ENCODE measurements at regions not wholly inside any gene's neighbourhood (a gene's known extent, or its start where the extent isn't known, plus 50 kb on each side); places are given as distances from the start of the nearest gene placed in this dataset.

DNA sequence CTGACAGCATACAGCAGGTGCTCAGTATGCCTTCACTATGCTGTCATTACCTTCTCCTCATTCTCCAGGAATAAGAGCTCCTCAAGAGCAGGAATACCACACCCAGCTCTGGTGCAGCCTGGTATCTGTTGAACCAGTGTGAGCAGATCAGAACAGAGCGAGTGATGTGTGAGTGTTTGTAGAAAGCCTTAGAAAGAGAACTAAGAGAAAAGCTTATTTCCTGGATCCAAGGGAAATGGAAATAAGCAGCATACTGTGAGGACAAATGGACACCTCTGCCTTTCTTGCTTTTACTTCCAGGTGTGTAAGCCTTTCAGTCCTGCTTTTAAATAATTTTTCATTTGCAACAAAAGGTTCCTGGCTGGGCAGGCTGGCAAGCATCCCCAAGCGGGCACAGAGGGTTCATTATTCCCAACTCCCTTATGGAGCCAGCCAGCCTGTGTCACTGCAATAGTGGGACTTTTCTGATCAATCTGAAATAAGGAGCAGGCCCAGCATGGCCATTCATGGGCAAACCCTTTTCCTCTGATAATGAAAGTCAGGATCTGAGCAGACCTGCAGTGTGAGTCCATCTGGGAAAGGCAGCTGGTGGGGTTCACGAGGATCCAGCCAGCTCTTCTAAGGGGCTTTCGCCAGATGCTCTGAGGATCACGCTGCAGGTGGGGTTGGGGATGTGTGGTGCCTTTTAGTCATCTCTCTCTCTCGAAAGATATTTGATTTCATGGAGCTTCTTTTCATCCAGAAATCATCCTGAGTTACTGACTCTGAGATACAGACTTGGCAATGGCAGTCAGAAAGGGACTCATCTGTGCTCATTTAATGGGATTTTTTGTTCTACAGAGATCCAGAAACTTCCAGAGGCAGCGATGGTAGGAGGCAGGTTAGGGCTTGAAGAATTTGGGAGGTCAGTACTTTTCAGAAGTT lies 594.9 kb upstream of the CFAP20DC start:
- peak; percentile 0 for DNase-seq

DNA sequence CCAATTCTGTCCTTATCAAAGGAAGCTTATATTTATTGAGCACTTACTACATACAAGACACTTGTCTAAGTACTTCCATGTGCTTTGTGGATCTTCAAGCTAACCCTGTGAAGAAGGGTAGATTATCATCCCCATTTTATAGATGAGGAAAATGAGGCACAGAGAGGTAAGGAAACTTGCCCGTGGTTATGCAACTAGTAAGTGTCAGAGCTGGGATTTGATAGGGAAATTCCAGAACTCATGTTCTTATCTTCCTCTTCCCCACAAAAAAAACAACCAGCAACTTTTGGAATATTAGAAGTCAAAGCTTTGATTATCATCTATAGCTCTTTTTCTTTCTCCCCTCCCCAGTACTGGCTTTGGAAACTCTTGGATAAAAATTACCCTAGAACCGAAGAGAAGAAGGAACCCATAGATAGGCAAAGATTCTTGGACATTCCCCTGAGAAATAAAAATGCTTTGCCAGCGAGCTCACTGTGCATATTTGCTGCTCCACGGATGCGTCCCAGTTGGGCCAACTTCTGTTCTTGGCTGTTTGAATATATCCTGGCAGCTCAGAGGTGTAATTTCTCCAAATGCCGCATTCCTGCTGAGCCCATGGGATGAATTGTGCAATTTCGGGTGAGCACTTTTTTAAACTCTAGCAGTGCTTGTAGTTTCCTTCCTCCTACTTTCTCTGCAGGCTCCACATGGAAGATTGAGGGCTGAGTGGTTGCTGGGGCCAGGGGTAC lies 591.5 kb upstream of the CFAP20DC start:
- no peak for DNase-seq

GRCh38 chr3:59632760-59633573 lies 583.1 kb upstream of the CFAP20DC start:
- no peak for DNase-seq

DNA sequence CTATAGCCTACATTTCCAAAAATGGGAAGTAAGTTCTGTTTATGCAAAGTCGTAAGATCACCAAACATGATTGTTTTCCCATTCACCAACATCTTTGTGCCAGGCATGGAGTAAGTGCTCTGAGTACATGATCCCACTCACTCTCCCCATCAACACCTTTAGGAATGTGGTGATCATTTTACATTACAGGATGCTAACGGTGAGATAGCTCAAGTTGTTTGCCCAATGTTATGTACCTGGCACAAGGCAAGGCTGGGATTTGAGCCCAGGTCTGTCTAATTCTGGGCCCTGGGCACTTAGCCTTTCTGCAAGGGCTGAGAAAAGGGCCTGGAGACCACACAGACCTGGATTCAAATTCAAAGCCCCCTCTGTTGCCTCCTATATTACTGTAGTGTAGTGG lies 581.7 kb upstream of the CFAP20DC start:
- DNase-seq = no peak

DNA sequence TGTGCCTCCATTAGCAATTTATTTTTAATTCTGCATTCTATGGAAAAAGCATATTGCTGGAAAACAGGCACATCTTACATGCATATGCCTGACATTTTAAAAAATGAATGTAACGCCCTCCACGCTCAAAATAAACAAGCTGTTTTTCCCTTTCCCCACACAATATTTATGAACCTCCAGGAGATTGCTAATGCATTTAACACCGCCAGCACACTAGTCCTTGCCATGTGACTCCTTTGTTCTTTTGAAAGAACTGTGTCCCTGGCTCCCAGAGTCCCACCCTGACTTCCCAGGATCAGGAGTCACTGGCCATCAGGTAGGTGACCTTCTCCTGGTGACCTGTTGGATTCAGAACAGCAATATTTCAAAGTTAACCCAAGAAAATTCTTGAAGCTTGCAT lies 571.2 kb upstream of the CFAP20DC start:
- DNase-seq = no peak

DNA sequence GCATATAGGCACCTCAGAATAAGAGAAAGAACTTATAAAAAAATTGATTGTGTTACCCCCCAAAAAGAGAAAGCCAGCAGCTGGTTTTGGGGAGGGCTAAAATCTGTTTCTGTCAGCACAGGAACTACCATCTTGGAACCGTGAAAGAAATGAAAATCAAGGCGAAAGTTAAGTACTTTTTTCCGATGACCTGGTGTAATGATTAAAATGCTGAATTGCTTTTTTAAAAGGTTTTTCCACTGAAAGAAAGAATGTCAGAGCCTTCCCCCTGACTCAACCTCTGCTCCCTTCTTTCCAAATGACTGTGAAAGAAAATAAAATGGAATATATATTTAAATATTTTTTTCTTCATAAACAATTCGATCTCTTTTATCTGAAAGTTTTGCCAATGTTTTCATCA lies 570.5 kb upstream of the CFAP20DC start:
- no peak for DNase-seq

DNA sequence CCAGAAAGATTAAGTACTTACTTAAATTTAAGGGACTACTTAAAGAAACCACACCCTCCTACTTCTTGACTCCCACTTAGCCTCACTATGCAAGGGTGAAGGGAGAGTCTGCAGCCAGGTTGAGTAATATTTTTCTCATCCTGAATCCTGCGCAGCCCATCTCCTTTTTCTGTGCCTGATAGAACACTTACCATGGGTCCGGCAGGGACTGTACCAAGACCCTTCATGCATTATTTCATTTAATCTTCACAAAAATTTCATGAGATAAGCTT lies 562.6 kb upstream of the CFAP20DC start:
- no peak for DNase-seq

GRCh38 chr3:59611649-59612443 lies 562.0 kb upstream of the CFAP20DC start:
- DNase-seq = no peak

GRCh38 chr3:59609657-59610348 lies 560.0 kb upstream of the CFAP20DC start:
- peak; percentile 11 for DNase-seq

- no peak for DNase-seq
Measured at GRCh38 chr3:59608356-59608755, 558.5 kb upstream of the CFAP20DC start.

DNA sequence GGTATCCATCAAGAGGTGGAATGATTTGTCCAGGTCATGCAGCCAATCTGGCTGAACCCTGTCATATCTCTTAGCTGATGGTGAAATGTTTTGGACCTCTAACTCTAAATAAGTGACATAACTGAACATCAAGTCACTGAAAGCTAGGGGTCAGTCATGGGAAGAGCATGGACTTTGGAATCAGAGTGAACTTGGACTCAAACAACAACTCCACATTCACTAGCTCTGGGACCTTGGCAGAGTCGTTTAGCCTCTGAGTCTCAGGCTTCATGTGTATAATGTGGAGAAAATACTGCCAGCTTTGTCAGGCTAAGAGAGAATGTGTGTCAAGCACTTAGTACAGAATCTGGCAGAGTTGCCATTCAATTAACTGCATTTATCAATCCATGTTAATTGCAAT lies 557.8 kb upstream of the CFAP20DC start:
- no peak for DNase-seq

GRCh38 chr3:59606638-59607266 lies 556.9 kb upstream of the CFAP20DC start:
- DNase-seq = no peak

DNA sequence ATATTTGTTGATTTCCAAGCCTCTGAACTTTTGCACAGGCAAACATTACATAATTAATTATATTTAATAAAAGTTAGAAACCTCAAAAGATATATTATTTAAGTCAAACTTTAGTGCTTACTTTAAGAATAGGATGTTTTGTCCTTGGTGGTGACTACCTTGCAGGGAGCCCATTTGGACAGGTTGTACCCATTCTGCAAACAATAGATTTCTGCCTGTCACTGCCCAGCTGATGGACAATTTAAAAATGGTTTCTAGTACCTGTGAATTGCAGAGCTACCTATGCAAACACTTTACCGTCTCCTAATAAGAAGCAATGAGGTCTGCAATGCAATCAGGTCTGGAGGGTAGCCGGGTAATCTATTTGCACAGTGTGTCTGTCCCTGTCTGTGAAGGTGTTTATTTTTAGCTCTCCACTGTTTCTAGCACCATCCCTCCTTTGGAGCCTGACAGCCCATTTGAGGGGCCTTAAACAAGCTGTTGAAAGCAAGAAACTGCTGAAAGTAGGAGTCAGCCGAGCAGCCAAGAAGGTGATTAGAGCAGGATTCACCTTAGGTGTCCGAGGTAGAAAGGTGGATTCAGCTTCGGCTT lies 556.2 kb upstream of the CFAP20DC start:
- no peak for DNase-seq

DNA sequence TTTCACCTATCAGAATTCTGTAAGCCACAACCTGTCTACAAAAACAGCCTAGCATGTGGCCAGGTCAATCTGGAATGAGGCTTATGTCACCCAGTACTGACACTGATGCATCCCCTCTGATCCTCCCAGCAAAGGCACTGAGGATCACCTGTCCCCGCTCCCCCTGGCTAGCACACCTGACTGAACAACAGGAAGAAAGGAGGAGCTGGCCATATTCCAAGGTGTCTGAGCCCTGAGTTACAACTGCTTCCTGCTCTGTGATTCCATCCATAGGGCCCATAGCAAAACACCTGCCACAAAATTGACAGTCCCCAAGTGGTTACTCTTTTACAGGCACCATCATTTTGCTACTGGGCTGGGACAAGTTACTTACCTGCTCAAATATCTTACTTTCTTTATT lies 555.5 kb upstream of the CFAP20DC start:
- no peak for DNase-seq

DNA sequence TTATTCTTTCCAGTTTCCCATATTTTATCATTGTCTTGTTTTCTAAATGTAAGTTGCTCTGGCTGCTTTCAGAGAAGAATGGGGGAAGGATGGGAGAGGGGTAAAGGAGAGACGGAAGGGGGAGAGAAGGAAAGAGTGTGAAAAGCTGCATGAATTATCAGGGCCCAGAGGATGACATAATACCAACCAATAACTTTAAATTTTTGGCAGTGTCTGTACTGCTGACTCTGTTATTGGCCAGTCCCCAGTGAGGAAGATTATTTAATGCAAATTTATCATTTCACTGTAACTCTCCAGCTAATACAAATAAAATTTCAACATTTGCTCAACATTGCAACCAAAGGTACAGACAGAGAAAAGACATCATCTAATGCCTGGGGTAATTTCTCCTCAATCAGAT lies 551.7 kb upstream of the CFAP20DC start:
- no peak for DNase-seq

DNA sequence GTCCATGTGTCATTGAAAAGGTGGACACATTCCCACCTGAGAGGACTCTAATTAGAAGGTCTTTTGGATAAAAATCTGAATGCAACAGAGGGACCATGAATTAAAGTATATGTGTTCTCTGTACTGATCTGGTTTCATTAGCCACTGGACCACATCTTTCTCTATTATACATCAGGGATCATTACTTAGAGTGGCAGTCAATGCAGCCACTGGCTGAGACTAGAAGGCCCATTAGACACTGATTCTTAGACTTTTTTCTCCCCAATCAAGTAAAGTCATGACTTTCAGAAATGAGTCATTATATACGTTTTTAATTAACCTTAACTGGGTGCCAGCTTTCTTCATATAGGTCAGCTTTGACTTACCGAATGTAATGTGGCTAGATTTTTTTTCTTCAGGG lies 550.8 kb upstream of the CFAP20DC start:
- DNase-seq = no peak

DNA sequence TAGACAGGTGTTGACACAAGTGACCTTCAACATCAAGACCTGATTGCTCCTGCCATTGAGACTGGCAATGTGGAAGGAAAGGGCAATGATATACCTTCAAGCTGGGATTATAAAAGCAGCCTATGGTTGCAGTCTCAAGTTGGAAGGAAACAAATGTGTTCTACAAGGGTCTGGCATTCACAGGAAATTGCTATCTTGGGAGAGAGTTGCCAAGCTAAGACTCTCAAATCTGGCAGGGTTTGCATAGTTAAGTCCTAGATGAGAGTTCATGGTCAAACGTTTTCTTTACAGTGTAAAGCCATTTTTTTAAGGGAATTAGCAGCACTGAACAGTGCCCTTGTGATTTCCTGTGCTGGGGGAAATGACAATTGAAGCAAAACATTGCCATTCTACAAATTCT lies 546.9 kb upstream of the CFAP20DC start:
- no peak for DNase-seq

- no peak for DNase-seq
Measured at GRCh38 chr3:59595830-59596229, 546.0 kb upstream of the CFAP20DC start.

DNA sequence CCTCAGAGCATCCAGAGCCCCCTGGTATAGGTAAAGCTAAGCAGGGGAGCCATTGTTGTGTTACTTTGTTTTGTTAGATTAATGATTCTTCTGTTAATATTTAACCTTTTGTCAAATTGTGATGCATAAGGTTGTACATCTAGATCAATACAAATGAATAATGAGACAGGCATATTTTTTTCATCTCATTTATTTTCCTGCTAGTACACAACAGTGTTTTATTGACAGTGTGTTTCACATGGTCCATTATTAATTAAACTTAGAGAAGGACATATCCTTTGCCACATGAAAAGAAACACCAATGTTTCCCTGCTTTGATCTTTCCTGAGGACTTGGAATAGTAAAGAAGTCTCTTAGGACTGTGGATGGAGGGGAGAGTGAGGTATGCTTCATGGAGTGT lies 543.6 kb upstream of the CFAP20DC start:
- DNase-seq = no peak

DNA sequence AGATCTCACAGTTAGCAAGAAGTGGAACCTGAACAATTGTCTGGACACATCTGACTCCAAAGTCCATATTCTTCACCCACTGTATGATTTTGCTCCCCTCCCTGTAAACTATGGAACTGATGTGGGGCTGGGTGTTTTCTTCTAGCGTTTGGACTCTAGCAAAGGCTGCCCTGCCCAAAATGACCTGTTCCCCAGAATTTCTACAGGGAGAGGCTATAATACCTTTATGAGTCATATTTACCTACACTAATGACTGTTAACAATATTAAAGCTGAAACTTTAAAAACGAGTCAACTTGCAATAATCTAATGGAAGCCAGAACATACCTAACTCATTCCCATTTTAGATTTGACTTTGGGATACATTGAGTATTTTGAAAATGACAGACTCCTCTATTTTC lies 531.2 kb upstream of the CFAP20DC start:
- no peak for DNase-seq

DNA sequence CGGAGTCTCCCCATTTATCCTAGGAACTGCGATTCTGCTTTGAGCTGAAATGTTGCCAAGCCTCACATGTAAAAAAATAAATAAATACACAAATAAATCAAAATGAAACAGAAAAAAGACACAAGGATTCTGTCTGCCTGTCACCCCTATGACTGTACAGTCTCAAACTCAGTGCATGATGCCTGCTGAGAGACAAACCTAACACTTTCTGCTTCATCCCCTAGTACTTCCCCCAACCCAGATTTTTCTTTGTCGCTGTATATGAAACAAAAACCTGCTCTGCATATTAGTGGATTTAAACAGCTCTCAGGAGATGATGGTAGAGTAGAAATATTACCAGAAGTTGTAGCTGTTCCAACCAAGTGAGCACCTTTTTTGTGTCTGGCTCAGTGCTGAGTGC lies 530.7 kb upstream of the CFAP20DC start:
- no peak for DNase-seq
